ENCODE measurements at regions not wholly inside any gene's neighbourhood (a gene's known extent, or its start where the extent isn't known, plus 50 kb on each side); places are given as distances from the start of the nearest gene placed in this dataset.

DNA sequence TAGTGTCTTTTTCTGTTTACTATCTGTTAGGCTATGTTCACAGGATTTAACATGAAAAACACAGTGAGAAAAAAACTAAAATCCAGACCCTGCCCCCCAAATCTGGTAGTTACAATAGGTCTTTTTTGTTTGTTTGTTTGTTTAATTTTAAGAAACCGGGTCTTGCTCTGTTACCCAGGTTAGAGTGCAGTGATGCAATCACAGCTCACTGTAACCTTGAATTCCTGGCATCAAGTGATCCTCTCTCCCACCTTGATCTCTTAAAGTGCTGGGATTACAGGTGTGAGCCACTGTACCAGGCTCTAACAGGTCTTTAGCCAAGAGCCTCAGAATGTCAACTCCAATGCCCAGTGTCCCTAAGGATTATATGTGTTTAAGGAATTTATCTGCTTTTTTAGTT, 88.0 kb upstream of the GOLIM4 start:
- TF ChIP-seq POLR2A (IDR thresholded peaks at IDR 0.05) = no peak
- TF ChIP-seq, protein P1, sequence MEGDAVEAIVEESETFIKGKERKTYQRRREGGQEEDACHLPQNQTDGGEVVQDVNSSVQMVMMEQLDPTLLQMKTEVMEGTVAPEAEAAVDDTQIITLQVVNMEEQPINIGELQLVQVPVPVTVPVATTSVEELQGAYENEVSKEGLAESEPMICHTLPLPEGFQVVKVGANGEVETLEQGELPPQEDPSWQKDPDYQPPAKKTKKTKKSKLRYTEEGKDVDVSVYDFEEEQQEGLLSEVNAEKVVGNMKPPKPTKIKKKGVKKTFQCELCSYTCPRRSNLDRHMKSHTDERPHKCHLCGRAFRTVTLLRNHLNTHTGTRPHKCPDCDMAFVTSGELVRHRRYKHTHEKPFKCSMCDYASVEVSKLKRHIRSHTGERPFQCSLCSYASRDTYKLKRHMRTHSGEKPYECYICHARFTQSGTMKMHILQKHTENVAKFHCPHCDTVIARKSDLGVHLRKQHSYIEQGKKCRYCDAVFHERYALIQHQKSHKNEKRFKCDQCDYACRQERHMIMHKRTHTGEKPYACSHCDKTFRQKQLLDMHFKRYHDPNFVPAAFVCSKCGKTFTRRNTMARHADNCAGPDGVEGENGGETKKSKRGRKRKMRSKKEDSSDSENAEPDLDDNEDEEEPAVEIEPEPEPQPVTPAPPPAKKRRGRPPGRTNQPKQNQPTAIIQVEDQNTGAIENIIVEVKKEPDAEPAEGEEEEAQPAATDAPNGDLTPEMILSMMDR (IDR thresholded peaks at IDR 0.05) = no peak
